GM12873 (cell line): ENCODE measurements at regions not wholly inside any gene's neighbourhood (a gene's known extent, or its start where the extent isn't known, plus 50 kb on each side); places are given as distances from the start of the nearest gene placed in this dataset.

ENCODE experiments used
- TF ChIP-seq, protein P1 (sequence below): IDR thresholded peaks from 2 replicates; pipeline ENCODE4 v1.5.1; 2012; ENCODE audit warnings: low read depth, mild to moderate bottlenecking, moderate library complexity, low read length, control low read depth; ENCODE audit not compliant: insufficient read depth; ENCODE audit errors: missing control alignments

GRCh38 chr7:25860275-25861163 lies 291.5 kb upstream of the NFE2L3 start:
- TF ChIP-seq, protein P1, sequence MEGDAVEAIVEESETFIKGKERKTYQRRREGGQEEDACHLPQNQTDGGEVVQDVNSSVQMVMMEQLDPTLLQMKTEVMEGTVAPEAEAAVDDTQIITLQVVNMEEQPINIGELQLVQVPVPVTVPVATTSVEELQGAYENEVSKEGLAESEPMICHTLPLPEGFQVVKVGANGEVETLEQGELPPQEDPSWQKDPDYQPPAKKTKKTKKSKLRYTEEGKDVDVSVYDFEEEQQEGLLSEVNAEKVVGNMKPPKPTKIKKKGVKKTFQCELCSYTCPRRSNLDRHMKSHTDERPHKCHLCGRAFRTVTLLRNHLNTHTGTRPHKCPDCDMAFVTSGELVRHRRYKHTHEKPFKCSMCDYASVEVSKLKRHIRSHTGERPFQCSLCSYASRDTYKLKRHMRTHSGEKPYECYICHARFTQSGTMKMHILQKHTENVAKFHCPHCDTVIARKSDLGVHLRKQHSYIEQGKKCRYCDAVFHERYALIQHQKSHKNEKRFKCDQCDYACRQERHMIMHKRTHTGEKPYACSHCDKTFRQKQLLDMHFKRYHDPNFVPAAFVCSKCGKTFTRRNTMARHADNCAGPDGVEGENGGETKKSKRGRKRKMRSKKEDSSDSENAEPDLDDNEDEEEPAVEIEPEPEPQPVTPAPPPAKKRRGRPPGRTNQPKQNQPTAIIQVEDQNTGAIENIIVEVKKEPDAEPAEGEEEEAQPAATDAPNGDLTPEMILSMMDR, result no peak

GRCh38 chr7:25861164-25861496 lies 290.9 kb upstream of the NFE2L3 start:
- TF ChIP-seq, protein P1, result no peak

DNA sequence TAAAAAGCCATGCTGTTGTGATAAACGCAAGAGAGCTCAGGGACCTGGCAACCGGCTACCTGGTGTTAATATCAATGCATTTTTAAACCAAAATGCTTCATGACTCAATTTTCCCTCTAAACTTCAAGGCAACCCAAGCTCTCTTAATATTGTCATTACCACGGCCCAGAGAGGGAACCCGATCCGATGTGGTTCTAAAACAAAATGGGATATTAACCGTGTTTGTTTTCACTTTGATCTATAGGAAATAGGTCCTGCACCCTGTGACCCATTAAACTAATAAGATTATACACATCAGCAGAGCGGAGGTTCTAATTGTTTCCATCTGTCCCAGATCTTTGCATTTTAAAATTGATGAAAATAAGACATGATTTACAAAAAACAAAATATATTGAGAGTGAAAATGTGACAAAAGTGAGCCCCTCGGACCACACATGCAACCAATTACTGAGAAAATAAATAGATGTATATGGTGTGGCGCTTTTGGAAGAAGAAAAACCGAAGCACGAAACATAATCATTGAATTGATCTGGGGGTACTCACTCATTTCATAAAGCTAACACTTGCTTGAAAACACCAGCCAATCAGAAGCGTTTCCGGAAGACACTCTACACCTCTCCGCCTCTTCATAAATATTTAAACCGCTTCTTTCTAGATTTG lies 290.3 kb upstream of the NFE2L3 start:
- TF ChIP-seq, protein P1, result no peak

- TF ChIP-seq, protein P1, result no peak
Measured at GRCh38 chr7:25862261-25863004, 289.6 kb upstream of the NFE2L3 start.

- TF ChIP-seq, protein P1, result no peak
Measured at GRCh38 chr7:25863005-25863728, 288.8 kb upstream of the NFE2L3 start.

DNA sequence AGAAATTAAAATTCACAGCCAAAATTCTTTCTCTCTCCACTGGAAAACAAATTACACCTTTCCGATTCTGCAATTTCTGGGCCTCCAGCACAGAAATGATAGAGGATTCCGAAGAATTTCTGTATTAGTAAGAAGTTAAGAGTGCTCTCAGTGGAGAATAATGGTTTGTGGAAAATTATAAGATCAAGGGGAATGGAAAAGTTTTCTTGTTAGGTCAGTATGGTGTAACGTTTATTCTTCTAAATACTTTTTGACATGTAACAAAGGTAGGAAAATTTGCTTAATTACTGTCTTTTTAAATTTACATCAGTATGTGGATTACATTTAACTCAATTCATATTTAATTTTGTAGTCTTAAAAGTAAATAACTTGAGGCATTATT lies 288.3 kb upstream of the NFE2L3 start:
- TF ChIP-seq, protein P1, result no peak
